Transverse colon (tissue), 4 donors: ENCODE measurements at regions not wholly inside any gene's neighbourhood (a gene's known extent, or its start where the extent isn't known, plus 50 kb on each side); places are given as distances from the start of the nearest gene placed in this dataset.

Experiments used
- CTCF ChIP-seq, 5 experiments: fragments of 200-600 bp in 3 of 5; fragments of 450-650 bp in 2 of 5; sonication (generic) in 3 of 5; IDR thresholded peaks; 1 replicate in 2 of 5; 2 replicates in 3 of 5; pipeline ENCODE4 v1.5.1; 2016 to 2017; ENCODE audit warnings: antibody characterized with exemption in 5 of 5, inconsistent platforms in 3 of 5, mild to moderate bottlenecking in 2 of 5, moderate library complexity in 1 of 5
- POLR2A ChIP-seq: fragments of 450-650 bp; IDR thresholded peaks from one replicate; pipeline ENCODE4 v1.6.1; 2016; ENCODE audit warnings: antibody characterized with exemption, mild to moderate bottlenecking, moderate library complexity
- POLR2AphosphoS5 ChIP-seq, 3 donors: sonication (generic); formaldehyde crosslinking; IDR thresholded peaks; one replicate each; pipeline ENCODE4 v1.6.1; 2016; ENCODE audit warnings: antibody characterized with exemption in 3 of 3

- TF ChIP-seq POLR2A (no peak), CTCF (IDR thresholded peaks at IDR 0.05) (no peak), POLR2AphosphoS5 (IDR thresholded peaks at IDR 0.05) (no peak)
These were observed 472.2 kb upstream of the PBX1 start for GRCh38 chr1:164086832-164087231.
